Suprapubic skin (tissue), 4 donors: ENCODE measurements at regions not wholly inside any gene's neighbourhood (a gene's known extent, or its start where the extent isn't known, plus 50 kb on each side); places are given as distances from the start of the nearest gene placed in this dataset.

Source experiments
- DNase-seq, 2 donors: peaks; one replicate each; pipeline ENCODE4 v3.0.0-alpha.2; 2019; ENCODE audit warnings: low spot score in 2 of 2
- H3K27ac ChIP-seq: fragments of 200-600 bp; sonication (generic); one replicate; pipeline ENCODE4 v1.5.1; 2019
- H3K27me3 ChIP-seq: fragments of 200-600 bp; sonication (generic); one replicate; pipeline ENCODE4 v1.5.1; 2019
- H3K36me3 ChIP-seq: fragments of 200-600 bp; sonication (generic); one replicate; pipeline ENCODE4 v1.5.1; 2019
- H3K4me1 ChIP-seq: fragments of 200-600 bp; sonication (generic); one replicate; pipeline ENCODE4 v1.5.1; 2019
- H3K4me3 ChIP-seq: fragments of 200-600 bp; sonication (generic); one replicate; pipeline ENCODE4 v1.5.1; 2019; ENCODE audit warnings: mild to moderate bottlenecking
- H3K9me3 ChIP-seq: fragments of 200-600 bp; sonication (generic); one replicate; pipeline ENCODE4 v1.5.1; 2019
- EP300 ChIP-seq: sonication (generic); formaldehyde crosslinking; IDR thresholded peaks from one replicate; pipeline ENCODE4 v1.6.1; 2017; ENCODE audit warnings: antibody characterized with exemption
- POLR2A ChIP-seq, 2 donors: fragments of 450-650 bp; IDR thresholded peaks; one replicate each; pipeline ENCODE4 v1.6.1; 2017; ENCODE audit warnings: antibody characterized with exemption in 2 of 2, mild to moderate bottlenecking in 2 of 2, moderate library complexity in 2 of 2
- POLR2AphosphoS5 ChIP-seq, 3 donors: sonication (generic); formaldehyde crosslinking; IDR thresholded peaks; one replicate each; pipeline ENCODE4 v1.6.1; 2017; ENCODE audit warnings: antibody characterized with exemption in 3 of 3
- WGBS: methylation state at CpG from one replicate; pipeline ENCODE4 v1.1.5; 2018; 5-methylcytosine and 5-hydroxymethylcytosine counted together
- TF ChIP-seq, protein P1 (sequence below), 2 donors: fragments of 200-600 bp in 1 of 2; fragments of 450-650 bp in 1 of 2; sonication (generic) in 1 of 2; IDR thresholded peaks; one replicate each; pipeline ENCODE4 v1.5.1; 2016 to 2019; ENCODE audit warnings: antibody characterized with exemption in 2 of 2, mild to moderate bottlenecking in 1 of 2, moderate library complexity in 1 of 2

GRCh38 chr22:49356428-49356827 is 471.2 kb downstream of the BRD1 start:
- Histone ChIP-seq H3K4me3 (no peak overlapping the region), H3K27ac (no peak overlapping the region), H3K27me3 (peaks cover 62% of the 10 kb centered on the region), H3K36me3 (no peaks in the 10 kb centered on the region), H3K9me3 (no peaks in the 10 kb centered on the region), H3K4me1 (no peaks in the 10 kb centered on the region)
- no peak for DNase-seq
- WGBS: 91% methylated on average over 3 of the region's 3 CpGs
- TF ChIP-seq EP300: no peak
- TF ChIP-seq POLR2A (IDR thresholded peaks at IDR 0.05): no peak
- no peak for TF ChIP-seq POLR2AphosphoS5 (IDR thresholded peaks at IDR 0.05)
- TF ChIP-seq, protein P1, sequence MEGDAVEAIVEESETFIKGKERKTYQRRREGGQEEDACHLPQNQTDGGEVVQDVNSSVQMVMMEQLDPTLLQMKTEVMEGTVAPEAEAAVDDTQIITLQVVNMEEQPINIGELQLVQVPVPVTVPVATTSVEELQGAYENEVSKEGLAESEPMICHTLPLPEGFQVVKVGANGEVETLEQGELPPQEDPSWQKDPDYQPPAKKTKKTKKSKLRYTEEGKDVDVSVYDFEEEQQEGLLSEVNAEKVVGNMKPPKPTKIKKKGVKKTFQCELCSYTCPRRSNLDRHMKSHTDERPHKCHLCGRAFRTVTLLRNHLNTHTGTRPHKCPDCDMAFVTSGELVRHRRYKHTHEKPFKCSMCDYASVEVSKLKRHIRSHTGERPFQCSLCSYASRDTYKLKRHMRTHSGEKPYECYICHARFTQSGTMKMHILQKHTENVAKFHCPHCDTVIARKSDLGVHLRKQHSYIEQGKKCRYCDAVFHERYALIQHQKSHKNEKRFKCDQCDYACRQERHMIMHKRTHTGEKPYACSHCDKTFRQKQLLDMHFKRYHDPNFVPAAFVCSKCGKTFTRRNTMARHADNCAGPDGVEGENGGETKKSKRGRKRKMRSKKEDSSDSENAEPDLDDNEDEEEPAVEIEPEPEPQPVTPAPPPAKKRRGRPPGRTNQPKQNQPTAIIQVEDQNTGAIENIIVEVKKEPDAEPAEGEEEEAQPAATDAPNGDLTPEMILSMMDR (IDR thresholded peaks at IDR 0.05): no peak

DNA sequence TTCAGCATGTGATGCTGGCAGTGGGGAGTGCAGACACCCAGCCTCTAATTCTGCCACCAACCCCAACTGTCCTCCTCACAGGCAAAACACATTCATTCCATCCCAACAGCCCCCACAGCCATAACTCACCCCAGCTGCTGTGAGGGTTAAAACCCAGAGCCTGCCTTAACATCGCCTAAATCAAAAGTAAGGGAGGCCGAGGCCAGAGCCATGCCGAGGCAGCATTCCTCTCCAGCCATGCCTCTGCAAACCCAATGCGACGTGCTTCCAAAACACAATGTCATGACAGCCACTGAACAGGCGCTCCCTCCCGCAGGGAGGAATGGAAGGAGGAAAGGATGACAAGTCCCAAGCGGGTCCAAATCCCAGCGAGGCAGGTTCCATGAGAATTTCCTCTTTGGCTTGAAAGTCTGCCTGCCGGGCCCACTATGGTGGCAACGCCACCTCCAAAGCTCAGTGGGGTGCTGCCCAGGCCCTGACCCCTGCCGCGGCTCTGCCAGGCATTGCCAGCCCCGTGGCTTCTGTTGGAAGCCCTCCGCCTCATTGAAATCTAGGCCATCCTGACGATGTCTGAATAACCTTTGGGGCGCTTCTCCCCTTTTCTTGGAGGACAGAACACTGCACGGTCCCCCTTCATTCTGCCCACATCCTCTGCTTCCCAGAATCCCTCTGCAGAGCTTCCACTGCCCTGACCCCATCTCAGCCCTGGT is 472.3 kb downstream of the BRD1 start:
- Histone ChIP-seq H3K36me3 (no peaks in the 10 kb centered on the region), H3K27me3 (peaks cover 71% of the 10 kb centered on the region), H3K9me3 (no peaks in the 10 kb centered on the region), H3K4me1 (no peaks in the 10 kb centered on the region), H3K27ac (no peak overlapping the region), H3K4me3 (no peak overlapping the region)
- no peak for TF ChIP-seq EP300
- TF ChIP-seq POLR2A (IDR thresholded peaks at IDR 0.05): no peak
- TF ChIP-seq POLR2AphosphoS5 (IDR thresholded peaks at IDR 0.05): no peak
- TF ChIP-seq, protein P1 (IDR thresholded peaks at IDR 0.05): no peak
- WGBS: 90% methylated on average over 14 of the region's 18 CpGs
- DNase-seq: peak in 1 of 2 donors; percentile 29

DNA sequence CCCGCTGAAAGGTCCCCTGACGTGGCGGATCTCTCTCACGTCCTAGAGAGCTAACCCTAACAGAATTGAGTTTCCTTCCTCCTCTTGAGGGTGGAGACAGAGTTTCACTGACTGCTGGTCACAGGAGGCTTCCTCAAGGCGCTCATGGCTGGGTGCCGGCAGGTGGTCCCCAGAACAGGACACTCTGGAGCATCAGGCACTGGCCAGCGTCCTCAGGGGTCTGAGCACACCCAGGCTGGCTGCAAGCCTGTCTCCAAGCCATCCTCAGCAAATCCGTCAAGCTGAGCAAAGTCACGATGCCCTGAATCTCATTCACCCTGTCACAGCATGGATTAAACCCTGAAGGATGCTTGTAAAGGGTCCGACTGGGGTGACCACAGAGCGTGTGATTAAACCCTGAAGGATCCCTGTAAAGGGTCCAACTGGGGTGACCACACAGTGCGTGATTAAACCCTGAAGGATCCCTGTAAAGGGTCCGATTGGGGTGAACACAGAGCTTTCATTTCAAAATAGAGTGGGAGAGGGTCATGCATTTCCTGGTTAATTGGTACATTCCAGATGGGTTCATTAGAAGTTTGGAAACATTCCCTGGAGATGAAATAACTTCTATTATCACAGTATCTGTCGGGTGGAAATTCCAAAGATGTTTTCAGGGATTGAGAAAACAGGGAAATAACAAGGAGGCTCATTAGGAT is 473.0 kb downstream of the BRD1 start:
- TF ChIP-seq, protein P1 (IDR thresholded peaks at IDR 0.05): no peak
- no peak for TF ChIP-seq EP300
- peak in 1 of 2 donors; percentile 43 for DNase-seq
- H3K4me3 ChIP-seq: no peak overlapping the region
- H3K9me3 ChIP-seq: no peaks in the 10 kb centered on the region
- H3K4me1 ChIP-seq: no peaks in the 10 kb centered on the region
- no peak overlapping the region for H3K27ac ChIP-seq
- H3K27me3 ChIP-seq: peaks cover 75% of the 10 kb centered on the region
- WGBS: 75% methylated on average over 13 of the region's 14 CpGs
- H3K36me3 ChIP-seq: no peaks in the 10 kb centered on the region

DNA sequence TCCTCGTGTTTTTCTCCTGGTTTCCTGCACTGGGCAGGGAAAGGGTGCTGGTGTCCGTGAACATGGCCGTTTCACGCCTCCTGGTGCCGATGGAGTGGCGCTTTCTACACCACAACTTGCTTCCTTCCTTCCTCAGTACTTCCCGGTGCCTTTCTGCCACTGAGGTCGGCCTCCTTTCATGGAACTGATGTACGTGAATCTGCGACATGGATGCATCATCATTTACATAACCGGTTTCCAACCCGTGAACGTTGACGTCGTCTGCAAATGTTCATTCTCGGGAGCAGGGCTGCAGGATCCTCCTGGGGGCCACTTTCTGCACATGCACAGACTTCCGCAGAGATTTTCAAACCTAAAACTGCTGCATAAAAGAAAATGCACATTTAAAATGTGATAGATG is 474.4 kb downstream of the BRD1 start:
- H3K9me3 ChIP-seq: no peaks in the 10 kb centered on the region
- H3K36me3 ChIP-seq: no peaks in the 10 kb centered on the region
- peaks cover 70% of the 10 kb centered on the region for H3K27me3 ChIP-seq
- 85% methylated on average over 17 of the region's 17 CpGs for WGBS
- TF ChIP-seq EP300 (no peak), POLR2A (IDR thresholded peaks at IDR 0.05) (no peak), POLR2AphosphoS5 (IDR thresholded peaks at IDR 0.05) (no peak)
- TF ChIP-seq, protein P1 (IDR thresholded peaks at IDR 0.05): no peak
- no peaks in the 10 kb centered on the region for H3K4me1 ChIP-seq
- DNase-seq: peak; percentile 17 to 57
- H3K4me3 ChIP-seq: no peak overlapping the region
- no peak overlapping the region for H3K27ac ChIP-seq

DNA sequence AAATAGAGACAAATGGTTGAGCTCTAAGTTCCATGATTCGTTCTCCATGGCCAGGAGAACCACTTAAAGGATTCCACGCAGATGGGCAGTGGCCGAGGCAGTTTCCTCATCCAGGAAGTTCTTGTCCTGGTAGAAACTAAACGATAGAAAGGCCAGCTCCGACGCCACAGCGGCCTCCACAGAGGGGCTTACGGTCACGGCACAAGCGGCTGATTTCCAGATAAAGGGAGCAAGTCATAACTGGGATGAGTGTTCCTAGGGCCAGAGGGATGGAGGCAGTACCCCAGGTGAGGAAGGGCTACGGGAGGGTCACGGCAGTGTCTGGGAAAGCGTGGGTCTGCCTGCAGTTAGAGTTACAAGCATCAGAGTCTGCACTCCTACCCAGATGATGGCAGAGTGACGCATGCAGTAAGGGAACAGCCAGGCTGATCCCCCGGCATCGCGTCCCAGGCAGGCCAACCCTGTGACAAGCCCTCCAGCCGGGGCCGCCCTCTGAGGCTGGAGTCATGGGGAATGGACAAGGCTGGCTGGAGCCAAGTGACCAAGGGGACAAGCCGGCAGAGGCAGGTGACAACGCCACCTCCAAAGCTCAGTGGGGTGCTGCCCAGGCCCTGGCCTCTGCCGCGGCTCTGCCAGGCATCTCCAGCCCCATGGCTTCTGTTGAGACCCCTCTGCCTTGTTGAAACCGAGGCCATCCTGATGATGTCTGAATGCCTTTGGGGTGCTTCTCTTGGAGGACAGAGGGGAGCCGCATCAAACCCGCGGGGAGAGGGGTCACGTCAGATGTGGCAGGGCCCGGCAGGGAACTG is 475.1 kb downstream of the BRD1 start:
- TF ChIP-seq POLR2AphosphoS5 (IDR thresholded peaks at IDR 0.05) (no peak), EP300 (no peak), POLR2A (IDR thresholded peaks at IDR 0.05) (no peak)
- TF ChIP-seq, protein P1 (IDR thresholded peaks at IDR 0.05): no peak
- Histone ChIP-seq H3K36me3 (no peaks in the 10 kb centered on the region), H3K9me3 (no peaks in the 10 kb centered on the region), H3K4me3 (no peak overlapping the region), H3K27me3 (peaks cover 64% of the 10 kb centered on the region), H3K4me1 (no peaks in the 10 kb centered on the region), H3K27ac (no peak overlapping the region)
- peak; percentile 49 to 56 for DNase-seq
- 82% methylated on average over 28 of the region's 29 CpGs for WGBS
